Activated CD4-positive, alpha-beta memory T cell treated with anti-CD3 and anti-CD28 coated beads for 36 hours (primary cell): ENCODE measurements at regions not wholly inside any gene's neighbourhood (a gene's known extent, or its start where the extent isn't known, plus 50 kb on each side); places are given as distances from the start of the nearest gene placed in this dataset.

ENCODE experiments used
- CTCF ChIA-PET: fragments of 350-600 bp; sonication (Branson Sonifier 250); formaldehyde crosslinking; loops from one replicate; lab custom pipeline; 2021; ENCODE audit warnings: antibody characterized with exemption, inconsistent platforms; lab: Charles Lee
- POLR2A ChIA-PET: fragments of 350-600 bp; sonication (Branson Sonifier 250); formaldehyde crosslinking; loops from one replicate; lab custom pipeline; 2021; ENCODE audit warnings: antibody characterized with exemption; lab: Charles Lee
- DNase-seq: peaks from one replicate; pipeline ENCODE4 v3.0.0-alpha.2; 2020
- H3K27ac Mint-ChIP-seq: one replicate; pipeline ENCODE4 v1.8.0; 2021; ENCODE audit warnings: mixed read lengths
- H3K27me3 Mint-ChIP-seq: one replicate; pipeline ENCODE4 v1.8.0; 2021; ENCODE audit warnings: mixed read lengths
- H3K36me3 Mint-ChIP-seq: one replicate; pipeline ENCODE4 v1.8.0; 2021; ENCODE audit warnings: mixed read lengths
- H3K4me1 Mint-ChIP-seq: one replicate; pipeline ENCODE4 v1.8.0; 2021; ENCODE audit warnings: low read depth, mixed read lengths
- H3K4me3 Mint-ChIP-seq: one replicate; pipeline ENCODE4 v1.8.0; 2021; ENCODE audit warnings: mild to moderate bottlenecking, mixed read lengths
- H3K9me3 Mint-ChIP-seq: one replicate; pipeline ENCODE4 v1.8.0; 2021; ENCODE audit warnings: mixed read lengths
- intact Hi-C: fragments of 100-400 bp; cut with micrococcal nuclease; formaldehyde crosslinking; loops from one replicate; pipeline ENCODE4 v1.15.1; 2023

- intact Hi-C loops: no loop called here
- Mint-ChIP-seq H3K27ac (no peak overlapping the region), H3K4me1 (peaks cover 7% of the 10 kb centered on the region), H3K36me3 (no peaks in the 10 kb centered on the region), H3K9me3 (no peaks in the 10 kb centered on the region), H3K4me3 (no peak overlapping the region), H3K27me3 (no peaks in the 10 kb centered on the region)
- no peak for DNase-seq
- ChIA-PET CTCF (no interaction called here), POLR2A (no interaction called here)
Observed at GRCh38 chr9:103991001-103991400, 103.1 kb upstream of the SMC2 start.

DNA sequence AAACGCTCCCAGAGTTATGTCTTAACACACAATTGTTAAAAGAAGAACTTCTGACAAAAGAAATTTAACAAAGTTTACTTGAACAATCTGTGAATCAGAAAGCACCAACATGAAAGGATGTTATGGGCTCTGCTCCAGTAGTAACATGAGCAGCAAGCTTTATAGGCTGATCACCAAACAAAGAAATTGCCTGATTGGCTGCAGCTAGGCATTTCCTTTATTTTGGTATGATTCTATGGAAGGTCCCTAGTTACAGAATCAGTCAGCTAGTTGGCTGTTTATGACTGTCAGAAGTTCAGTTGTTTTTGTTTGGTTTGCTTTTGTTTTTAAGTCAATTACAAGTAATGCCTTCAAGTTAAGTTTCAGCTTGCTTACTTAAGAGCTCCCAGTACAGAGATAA is 102.4 kb upstream of the SMC2 start:
- Mint-ChIP-seq H3K4me1 (peaks cover 7% of the 10 kb centered on the region), H3K9me3 (no peaks in the 10 kb centered on the region), H3K36me3 (no peaks in the 10 kb centered on the region), H3K27ac (peak overlapping the region; percentile 65), H3K27me3 (no peaks in the 10 kb centered on the region), H3K4me3 (no peak overlapping the region)
- ChIA-PET CTCF (no interaction called here), POLR2A (no interaction called here)
- no peak for DNase-seq
- intact Hi-C loops: no loop called here

- POLR2A ChIA-PET: no interaction called here
- CTCF ChIA-PET: no interaction called here
- peaks cover 7% of the 10 kb centered on the region for H3K4me1 Mint-ChIP-seq
- H3K9me3 Mint-ChIP-seq: no peaks in the 10 kb centered on the region
- intact Hi-C loops: no loop called here
- no peak overlapping the region for H3K4me3 Mint-ChIP-seq
- H3K36me3 Mint-ChIP-seq: no peaks in the 10 kb centered on the region
- no peaks in the 10 kb centered on the region for H3K27me3 Mint-ChIP-seq
- no peak overlapping the region for H3K27ac Mint-ChIP-seq
- no peak for DNase-seq
Observed at GRCh38 chr9:103992938-103993579, 101.0 kb upstream of the SMC2 start.

DNA sequence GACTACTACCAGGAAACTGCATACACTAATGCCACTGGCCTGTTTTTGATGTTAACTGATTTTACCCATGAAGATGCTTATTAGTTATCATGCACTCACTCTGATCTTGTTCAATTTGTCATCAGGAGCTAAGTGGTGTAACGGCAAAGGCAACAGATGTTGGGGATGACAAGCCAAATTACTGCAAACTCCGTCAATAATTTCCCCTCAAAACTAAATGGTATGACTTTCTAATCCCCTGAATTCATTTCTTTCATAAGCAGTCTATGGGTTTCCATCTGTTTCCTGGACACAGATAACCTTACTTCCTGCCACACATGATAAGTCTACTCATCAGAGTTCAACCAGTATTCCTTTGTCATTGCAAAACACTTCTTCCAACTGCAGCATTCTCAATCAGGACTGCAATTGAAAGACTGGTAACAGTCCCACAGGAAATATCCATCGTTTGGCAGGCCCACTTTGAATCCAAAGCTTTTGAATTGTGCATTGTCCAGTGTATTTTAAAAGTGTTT is 96.2 kb upstream of the SMC2 start:
- intact Hi-C loops: no loop called here
- Mint-ChIP-seq H3K4me3 (no peak overlapping the region), H3K9me3 (no peaks in the 10 kb centered on the region), H3K4me1 (no peaks in the 10 kb centered on the region), H3K36me3 (no peaks in the 10 kb centered on the region), H3K27ac (no peak overlapping the region), H3K27me3 (peaks cover 3% of the 10 kb centered on the region)
- ChIA-PET CTCF (no interaction called here), POLR2A (no interaction called here)
- no peak for DNase-seq

- Mint-ChIP-seq H3K9me3 (no peaks in the 10 kb centered on the region), H3K36me3 (no peaks in the 10 kb centered on the region), H3K4me3 (no peak overlapping the region), H3K27me3 (peaks cover 5% of the 10 kb centered on the region), H3K27ac (no peak overlapping the region), H3K4me1 (no peaks in the 10 kb centered on the region)
- ChIA-PET POLR2A (no interaction called here), CTCF (no interaction called here)
- intact Hi-C loops: no loop called here
- no peak for DNase-seq
Observed at GRCh38 chr9:103999375-104000062, 94.6 kb upstream of the SMC2 start.

- CTCF ChIA-PET: no interaction called here
- intact Hi-C loops: no loop called here
- POLR2A ChIA-PET: no interaction called here
- peaks cover 3% of the 10 kb centered on the region for H3K27me3 Mint-ChIP-seq
- H3K4me3 Mint-ChIP-seq: no peak overlapping the region
- no peaks in the 10 kb centered on the region for H3K9me3 Mint-ChIP-seq
- no peaks in the 10 kb centered on the region for H3K36me3 Mint-ChIP-seq
- no peak overlapping the region for H3K27ac Mint-ChIP-seq
- H3K4me1 Mint-ChIP-seq: no peaks in the 10 kb centered on the region
- DNase-seq: no peak
Observed at GRCh38 chr9:104009826-104010225, 84.3 kb upstream of the SMC2 start.

DNA sequence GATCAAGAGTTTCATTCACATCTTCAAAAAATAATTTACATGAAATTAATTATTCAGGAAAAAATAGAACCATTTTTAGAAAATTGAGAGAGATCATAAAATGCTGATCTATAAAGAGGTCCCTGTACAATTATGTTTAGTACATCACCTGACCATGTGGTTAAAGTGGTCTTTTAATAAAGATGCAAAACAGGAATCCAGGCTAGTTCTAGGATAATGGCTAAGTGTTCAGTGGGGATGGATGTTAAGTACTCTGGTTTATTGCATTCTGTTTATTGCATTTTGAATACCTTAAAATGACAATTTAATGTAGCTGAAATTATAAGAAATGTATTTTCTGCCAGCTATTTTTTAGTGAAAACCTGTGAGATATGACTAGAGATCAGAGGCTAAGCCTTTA is 72.0 kb upstream of the SMC2 start:
- H3K27ac Mint-ChIP-seq: no peak overlapping the region
- no peaks in the 10 kb centered on the region for H3K9me3 Mint-ChIP-seq
- peaks cover under 1% of the 10 kb centered on the region for H3K4me1 Mint-ChIP-seq
- peaks cover 2% of the 10 kb centered on the region for H3K27me3 Mint-ChIP-seq
- no peak overlapping the region for H3K4me3 Mint-ChIP-seq
- intact Hi-C loops: no loop called here
- POLR2A ChIA-PET: no interaction called here
- CTCF ChIA-PET: no interaction called here
- H3K36me3 Mint-ChIP-seq: no peaks in the 10 kb centered on the region
- DNase-seq: no peak

DNA sequence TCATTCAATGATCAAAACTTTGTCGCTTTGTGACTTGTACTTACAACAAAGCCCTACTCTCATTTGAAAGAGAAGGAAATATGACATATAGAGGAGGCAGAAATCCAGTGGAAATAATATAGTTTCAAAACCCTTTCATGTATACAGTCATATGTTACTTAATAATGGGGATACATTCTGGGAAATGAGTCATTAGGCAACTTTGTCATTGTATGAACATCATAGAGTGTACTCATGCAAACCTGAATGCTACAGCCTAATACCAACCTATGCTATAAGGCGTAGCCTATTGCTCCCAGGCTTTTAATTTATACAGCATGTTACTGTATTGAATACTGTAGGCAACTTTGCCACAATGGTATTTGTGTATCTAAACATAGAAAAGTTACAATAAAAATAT is 69.0 kb upstream of the SMC2 start:
- DNase-seq: no peak
- ChIA-PET CTCF (no interaction called here), POLR2A (no interaction called here)
- Mint-ChIP-seq H3K27ac (no peak overlapping the region), H3K27me3 (peaks cover 2% of the 10 kb centered on the region), H3K36me3 (no peaks in the 10 kb centered on the region), H3K9me3 (no peaks in the 10 kb centered on the region), H3K4me3 (no peak overlapping the region), H3K4me1 (peaks cover 23% of the 10 kb centered on the region)
- intact Hi-C loops: no loop called here

GRCh38 chr9:104025945-104026344 is 68.2 kb upstream of the SMC2 start:
- H3K27ac Mint-ChIP-seq: no peak overlapping the region
- CTCF ChIA-PET: no interaction called here
- intact Hi-C loops: no loop called here

GRCh38 chr9:104027295-104027694 is 66.8 kb upstream of the SMC2 start:
- Mint-ChIP-seq H3K27ac (no peak overlapping the region), H3K4me1 (peaks cover 23% of the 10 kb centered on the region), H3K4me3 (no peak overlapping the region), H3K27me3 (peaks cover 2% of the 10 kb centered on the region), H3K9me3 (no peaks in the 10 kb centered on the region), H3K36me3 (no peaks in the 10 kb centered on the region)
- ChIA-PET CTCF (no interaction called here), POLR2A (no interaction called here)
- intact Hi-C loops: no loop called here
- DNase-seq: no peak

More at GRCh38 chr9:104025945-104026344, 68.2 kb upstream of the SMC2 start:
- DNase-seq: no peak
- Mint-ChIP-seq H3K36me3 (no peaks in the 10 kb centered on the region), H3K9me3 (no peaks in the 10 kb centered on the region), H3K4me1 (peaks cover 23% of the 10 kb centered on the region), H3K4me3 (no peak overlapping the region), H3K27me3 (peaks cover 2% of the 10 kb centered on the region)
- POLR2A ChIA-PET: no interaction called here

- Mint-ChIP-seq H3K9me3 (no peaks in the 10 kb centered on the region), H3K27ac (no peak overlapping the region), H3K4me3 (no peak overlapping the region), H3K4me1 (peaks cover 23% of the 10 kb centered on the region), H3K27me3 (no peaks in the 10 kb centered on the region), H3K36me3 (no peaks in the 10 kb centered on the region)
- peak; percentile 49 for DNase-seq
- intact Hi-C loops: loop anchor here (1.0 kb wide), 1 partner anchor 65 kb away; the partner anchor contains the start of gene SMC2
- CTCF ChIA-PET: no interaction called here
- POLR2A ChIA-PET: interaction anchor here (0.6 kb wide), 1 partner anchor 1366 kb away, joined by 3 read pairs; no protein-coding TSS in a partner anchor
Observed at GRCh38 chr9:104028827-104029226, 65.3 kb upstream of the SMC2 start.
